ENCODE measurements at regions not wholly inside any gene's neighbourhood (a gene's known extent, or its start where the extent isn't known, plus 50 kb on each side); places are given as distances from the start of the nearest gene placed in this dataset.
A peak's percentile ranks its signal among the peaks of the same experiment; 100 is the strongest.

GRCh38 chr12:25332143-25332542 is 81.4 kb upstream of the KRAS start:
- Histone ChIP-seq H3K4me3 (ENCODE audit: insufficient read depth, low read depth, low read length) (no peak overlapping the region), H3K27me3 (ENCODE audit: insufficient read depth, low read length) (no peaks in the 10 kb centered on the region), H4K20me1 (ENCODE audit: insufficient read depth, low read length) (no peaks in the 10 kb centered on the region), H3K4me2 (ENCODE audit: low read length) (no peak overlapping the region), H3K36me3 (ENCODE audit: insufficient read depth, low read length) (no peaks in the 10 kb centered on the region), H3K27ac (ENCODE audit: low read depth, low read length) (no peak overlapping the region), H3K9me3 (ENCODE audit: insufficient read depth, low read depth, low read length) (no peaks in the 10 kb centered on the region), H3K9ac (ENCODE audit: low read length) (no peak overlapping the region), H3K4me1 (ENCODE audit: insufficient read depth, low read length) (peaks cover 7% of the 10 kb centered on the region), H3K79me2 (ENCODE audit: insufficient read depth, low read length) (no peaks in the 10 kb centered on the region), H2AFZ (ENCODE audit: low read depth, low read length) (no peak overlapping the region)
- no peak for FAIRE-seq
- H3K9me3 Mint-ChIP-seq (ENCODE audit: unreplicated experiment): no peaks in the 10 kb centered on the region
- H3K4me1 Mint-ChIP-seq (ENCODE audit: low read depth, unreplicated experiment): peaks cover 5% of the 10 kb centered on the region
- H3K36me3 Mint-ChIP-seq (ENCODE audit: low read depth, unreplicated experiment): no peaks in the 10 kb centered on the region
- H3K27me3 Mint-ChIP-seq (ENCODE audit: low read depth, unreplicated experiment): peaks cover 3% of the 10 kb centered on the region
- no peak for TF ChIP-seq CTCF (IDR thresholded peaks at IDR 0.05; ENCODE audit: insufficient read depth, low read depth, low read length)
- TF ChIP-seq EZH2 (IDR thresholded peaks at IDR 0.05; ENCODE audit: insufficient read depth, low read length): no peak
- H3K27ac Mint-ChIP-seq (ENCODE audit: unreplicated experiment): no peak overlapping the region
- no peak overlapping the region for H3K4me3 Mint-ChIP-seq (ENCODE audit: unreplicated experiment)
- DNase-seq (ENCODE audit: low read depth): no peak

GRCh38 chr12:25328072-25328712 is 77.5 kb upstream of the KRAS start:
- Histone ChIP-seq H3K79me2 (ENCODE audit: insufficient read depth, low read length) (no peaks in the 10 kb centered on the region), H3K4me3 (ENCODE audit: insufficient read depth, low read depth, low read length) (no peak overlapping the region), H3K27ac (ENCODE audit: low read depth, low read length) (no peak overlapping the region), H3K4me1 (ENCODE audit: insufficient read depth, low read length) (peaks cover 9% of the 10 kb centered on the region), H3K4me2 (ENCODE audit: low read length) (no peak overlapping the region), H2AFZ (ENCODE audit: low read depth, low read length) (no peak overlapping the region), H3K9ac (ENCODE audit: low read length) (no peak overlapping the region), H3K27me3 (ENCODE audit: insufficient read depth, low read length) (no peaks in the 10 kb centered on the region), H4K20me1 (ENCODE audit: insufficient read depth, low read length) (no peaks in the 10 kb centered on the region), H3K36me3 (ENCODE audit: insufficient read depth, low read length) (no peaks in the 10 kb centered on the region), H3K9me3 (ENCODE audit: insufficient read depth, low read depth, low read length) (no peaks in the 10 kb centered on the region)
- Mint-ChIP-seq H3K4me1 (ENCODE audit: low read depth, unreplicated experiment) (peaks cover 8% of the 10 kb centered on the region), H3K27me3 (ENCODE audit: low read depth, unreplicated experiment) (peaks cover 3% of the 10 kb centered on the region), H3K9me3 (ENCODE audit: unreplicated experiment) (no peaks in the 10 kb centered on the region), H3K4me3 (ENCODE audit: unreplicated experiment) (no peak overlapping the region), H3K36me3 (ENCODE audit: low read depth, unreplicated experiment) (no peaks in the 10 kb centered on the region), H3K27ac (ENCODE audit: unreplicated experiment) (no peak overlapping the region)
- TF ChIP-seq EZH2 (IDR thresholded peaks at IDR 0.05; ENCODE audit: insufficient read depth, low read length): no peak
- TF ChIP-seq CTCF (IDR thresholded peaks at IDR 0.05; ENCODE audit: insufficient read depth, low read depth, low read length): no peak
- DNase-seq (ENCODE audit: low read depth) (peak; percentile 62), FAIRE-seq (no peak)

GRCh38 chr12:25327321-25327720 is 76.6 kb upstream of the KRAS start:
- no peak overlapping the region for H3K27ac ChIP-seq (ENCODE audit: low read depth, low read length)
- H3K27me3 ChIP-seq (ENCODE audit: insufficient read depth, low read length): no peaks in the 10 kb centered on the region
- DNase-seq (ENCODE audit: low read depth) (no peak), FAIRE-seq (no peak)
- no peaks in the 10 kb centered on the region for H3K36me3 ChIP-seq (ENCODE audit: insufficient read depth, low read length)
- H3K9me3 Mint-ChIP-seq (ENCODE audit: unreplicated experiment): no peaks in the 10 kb centered on the region
- no peak overlapping the region for H3K4me2 ChIP-seq (ENCODE audit: low read length)
- H2AFZ ChIP-seq (ENCODE audit: low read depth, low read length): no peak overlapping the region
- H3K36me3 Mint-ChIP-seq (ENCODE audit: low read depth, unreplicated experiment): no peaks in the 10 kb centered on the region
- no peak overlapping the region for H3K27ac Mint-ChIP-seq (ENCODE audit: unreplicated experiment)
- no peak overlapping the region for H3K4me3 ChIP-seq (ENCODE audit: insufficient read depth, low read depth, low read length)
- no peak for TF ChIP-seq EZH2 (IDR thresholded peaks at IDR 0.05; ENCODE audit: insufficient read depth, low read length)
- no peak for TF ChIP-seq CTCF (IDR thresholded peaks at IDR 0.05; ENCODE audit: insufficient read depth, low read depth, low read length)
- H3K4me1 ChIP-seq (ENCODE audit: insufficient read depth, low read length): peaks cover 15% of the 10 kb centered on the region
- H3K4me1 Mint-ChIP-seq (ENCODE audit: low read depth, unreplicated experiment): peaks cover 15% of the 10 kb centered on the region
- H4K20me1 ChIP-seq (ENCODE audit: insufficient read depth, low read length): no peaks in the 10 kb centered on the region
- H3K79me2 ChIP-seq (ENCODE audit: insufficient read depth, low read length): no peaks in the 10 kb centered on the region
- peaks cover 3% of the 10 kb centered on the region for H3K27me3 Mint-ChIP-seq (ENCODE audit: low read depth, unreplicated experiment)
- no peaks in the 10 kb centered on the region for H3K9me3 ChIP-seq (ENCODE audit: insufficient read depth, low read depth, low read length)
- H3K9ac ChIP-seq (ENCODE audit: low read length): no peak overlapping the region
- H3K4me3 Mint-ChIP-seq (ENCODE audit: unreplicated experiment): no peak overlapping the region
